Fibroblast of skin of right biceps (primary cell): ENCODE measurements at regions not wholly inside any gene's neighbourhood (a gene's known extent, or its start where the extent isn't known, plus 50 kb on each side); places are given as distances from the start of the nearest gene placed in this dataset.
A peak's percentile ranks its signal among the peaks of the same experiment; 100 is the strongest.
"Not testable (repeated sequence)": the region's sequence is repeated elsewhere in the genome, so short reads cannot be mapped to it uniquely, and the experiment has no call there.

ENCODE experiments used
- DNase-seq: peaks from one replicate; pipeline ENCODE4 v3.0.0-alpha.2; 2013

GRCh38 chrX:16067886-16068515, 55.4 kb upstream of the GRPR start:
- no peak for DNase-seq

GRCh38 chrX:16063921-16064320, 59.4 kb upstream of the GRPR start:
- DNase-seq = no peak

- DNase-seq = no peak
These were observed 60.2 kb upstream of the GRPR start for GRCh38 chrX:16063141-16063540.

GRCh38 chrX:16061296-16061695, 62.1 kb upstream of the GRPR start:
- DNase-seq = no peak

GRCh38 chrX:16060252-16060651, 63.1 kb upstream of the GRPR start:
- DNase-seq = no peak

GRCh38 chrX:16049126-16049525, 74.2 kb upstream of the GRPR start:
- DNase-seq = not testable (repeated sequence)

- DNase-seq = no peak
These were observed 80.4 kb upstream of the GRPR start for GRCh38 chrX:16042980-16043379.

- no peak for DNase-seq
These were observed 83.5 kb upstream of the GRPR start for GRCh38 chrX:16039834-16040233.

GRCh38 chrX:16039363-16039762, 84.0 kb upstream of the GRPR start:
- DNase-seq = no peak

GRCh38 chrX:16033331-16033730, 90.0 kb upstream of the GRPR start:
- peak; percentile 69 for DNase-seq

GRCh38 chrX:16028576-16028975, 94.8 kb upstream of the GRPR start:
- DNase-seq = no peak

GRCh38 chrX:16023790-16024734, 99.3 kb upstream of the GRPR start:
- peak; percentile 81 for DNase-seq

GRCh38 chrX:16022580-16023200, 100.7 kb upstream of the GRPR start:
- peak; percentile 59 for DNase-seq

- DNase-seq = no peak
These were observed 105.1 kb upstream of the GRPR start for GRCh38 chrX:16018291-16018690.

- no peak for DNase-seq
These were observed 109.2 kb upstream of the GRPR start for GRCh38 chrX:16014171-16014570.

- no peak for DNase-seq
These were observed 111.1 kb upstream of the GRPR start for GRCh38 chrX:16012250-16012649.

- peak; percentile 32 for DNase-seq
These were observed 117.4 kb upstream of the GRPR start for GRCh38 chrX:16005917-16006316.

- DNase-seq = peak; percentile 35
These were observed 121.2 kb upstream of the GRPR start for GRCh38 chrX:16002185-16002584.

- DNase-seq = no peak
These were observed 125.0 kb upstream of the GRPR start for GRCh38 chrX:15998350-15998749.

- no peak for DNase-seq
These were observed 133.6 kb upstream of the GRPR start for GRCh38 chrX:15989716-15990115.

- peak; percentile 87 for DNase-seq
These were observed 134.3 kb upstream of the AP1S2 start for GRCh38 chrX:15988661-15989603.

GRCh38 chrX:15985937-15986336, 131.3 kb upstream of the AP1S2 start:
- peak; percentile 22 for DNase-seq

- DNase-seq = no peak
These were observed 128.4 kb upstream of the AP1S2 start for GRCh38 chrX:15983034-15983433.
